H9 (cell line): ENCODE measurements at regions not wholly inside any gene's neighbourhood (a gene's known extent, or its start where the extent isn't known, plus 50 kb on each side); places are given as distances from the start of the nearest gene placed in this dataset.

Source experiments
- DNase-seq: peaks from one replicate; pipeline ENCODE4 v3.0.0-alpha.2; 2017
- H2AFZ ChIP-seq: one replicate; pipeline ENCODE4 v1.6.1; 2013; ENCODE audit warnings: mild to moderate bottlenecking, low read length, control low read depth, moderate library complexity
- H2AK5ac ChIP-seq: 2 replicates; pipeline ENCODE4 v1.6.1; 2013; ENCODE audit warnings: low read length, control low read depth, mixed read lengths; ENCODE audit not compliant: insufficient read length
- H2BK120ac ChIP-seq: one replicate; pipeline ENCODE4 v1.6.1; 2013; ENCODE audit warnings: low read depth, mild to moderate bottlenecking, low read length, control low read depth, inconsistent platforms; ENCODE audit not compliant: poor library complexity, severe bottlenecking
- H2BK12ac ChIP-seq: 2 replicates; pipeline ENCODE4 v1.6.1; 2013; ENCODE audit warnings: low read length, control low read depth, mixed read lengths, low read depth; ENCODE audit not compliant: insufficient read length
- H2BK15ac ChIP-seq: 2 replicates; pipeline ENCODE4 v1.6.1; 2013; ENCODE audit warnings: low read depth, low read length, control low read depth
- H2BK20ac ChIP-seq: one replicate; pipeline ENCODE4 v1.6.1; 2013; ENCODE audit warnings: low read depth, mild to moderate bottlenecking, low read length, control low read depth, inconsistent platforms; ENCODE audit not compliant: poor library complexity, severe bottlenecking
- H2BK5ac ChIP-seq: 2 replicates; pipeline ENCODE4 v1.6.1; 2013; ENCODE audit warnings: low read length, control low read depth, mixed read lengths; ENCODE audit not compliant: insufficient read length
- H3K14ac ChIP-seq: 2 replicates; pipeline ENCODE4 v1.6.1; 2013; ENCODE audit warnings: low read length, control low read depth; ENCODE audit not compliant: insufficient read depth
- H3K18ac ChIP-seq: 2 replicates; pipeline ENCODE4 v1.6.1; 2013; ENCODE audit warnings: low read depth, mild to moderate bottlenecking, mixed read lengths, low read length, control low read depth; ENCODE audit not compliant: insufficient read length
- H3K23ac ChIP-seq: 2 replicates; pipeline ENCODE4 v1.6.1; 2013; ENCODE audit warnings: low read length, control low read depth, mixed read lengths, low read depth; ENCODE audit not compliant: insufficient read length
- H3K23me2 ChIP-seq: 2 replicates; pipeline ENCODE4 v1.6.1; 2013; ENCODE audit warnings: low read depth, mild to moderate bottlenecking, mixed read lengths, low read length, control low read depth; ENCODE audit not compliant: insufficient read length, poor library complexity, severe bottlenecking
- H3K27ac ChIP-seq: 2 replicates; pipeline ENCODE4 v1.5.1; 2013; ENCODE audit warnings: low read length, control low read depth, mixed read lengths, low read depth; ENCODE audit not compliant: insufficient read length
- H3K27me3 ChIP-seq: 2 replicates; pipeline ENCODE4 v1.6.1; 2013; ENCODE audit warnings: low read length, control low read depth, inconsistent platforms; ENCODE audit not compliant: insufficient read depth
- H3K4ac ChIP-seq: 2 replicates; pipeline ENCODE4 v1.6.1; 2013; ENCODE audit warnings: low read depth, mild to moderate bottlenecking, control low read depth, inconsistent platforms, low read length, moderate library complexity
- H3K4me1 ChIP-seq: 2 replicates; pipeline ENCODE4 v1.6.1; 2013; ENCODE audit warnings: low read length, control low read depth, inconsistent platforms; ENCODE audit not compliant: insufficient read depth
- H3K4me2 ChIP-seq: 2 replicates; pipeline ENCODE4 v1.6.1; 2013; ENCODE audit warnings: low read length, control low read depth, mixed read lengths; ENCODE audit not compliant: insufficient read length, insufficient read depth
- H3K56ac ChIP-seq: 2 replicates; pipeline ENCODE4 v1.6.1; 2013; ENCODE audit warnings: low read depth, mild to moderate bottlenecking, mixed read lengths, low read length, control low read depth; ENCODE audit not compliant: insufficient read length
- H3K79me1 ChIP-seq: 2 replicates; pipeline ENCODE4 v1.6.1; 2013; ENCODE audit warnings: low read depth, mild to moderate bottlenecking, moderate library complexity, low read length, control low read depth, inconsistent platforms; ENCODE audit not compliant: insufficient read depth, poor library complexity, severe bottlenecking
- H3K79me2 ChIP-seq: 2 replicates; pipeline ENCODE4 v1.6.1; 2013; ENCODE audit warnings: low read length, control low read depth, inconsistent platforms; ENCODE audit not compliant: insufficient read depth
- H3K9ac ChIP-seq: 2 replicates; pipeline ENCODE4 v1.6.1; 2013; ENCODE audit warnings: low read length, control low read depth, mixed read lengths; ENCODE audit not compliant: insufficient read length; ENCODE audit errors: extremely low read depth
- H3K9me3 ChIP-seq: one replicate; pipeline ENCODE4 v1.6.1; 2013; ENCODE audit warnings: low read depth, low read length, inconsistent platforms; ENCODE audit not compliant: control insufficient read depth
- H3T11ph ChIP-seq: one replicate; pipeline ENCODE4 v1.6.1; 2013; ENCODE audit warnings: mild to moderate bottlenecking, low read length, control low read depth, inconsistent platforms
- H4K20me1 ChIP-seq: one replicate; pipeline ENCODE4 v1.6.1; 2013; ENCODE audit not compliant: control insufficient read depth, insufficient read length, insufficient read depth
- H4K5ac ChIP-seq: 2 replicates; pipeline ENCODE4 v1.6.1; 2013; ENCODE audit warnings: low read depth, mild to moderate bottlenecking, mixed read lengths, low read length, control low read depth; ENCODE audit not compliant: insufficient read length
- H4K8ac ChIP-seq: replicated peaks from 2 replicates; pipeline ENCODE4 v1.6.1; 2013; ENCODE audit warnings: low read length, control low read depth, mixed read lengths, low read depth; ENCODE audit not compliant: insufficient read length
- H4K91ac ChIP-seq: 2 replicates; pipeline ENCODE4 v1.6.1; 2013; ENCODE audit warnings: low read depth, mild to moderate bottlenecking, moderate library complexity, mixed read lengths, low read length, control low read depth; ENCODE audit not compliant: insufficient read length
- H3K27ac Mint-ChIP-seq, 3 experiments: 2 replicates in 2 of 3; 3 replicates in 1 of 3; pipeline ENCODE4 v1.8.0; 2020 to 2021; ENCODE audit warnings: mixed read lengths in 3 of 3, mild to moderate bottlenecking in 1 of 3, moderate library complexity in 1 of 3
- H3K27me3 Mint-ChIP-seq: 2 replicates; pipeline ENCODE4 v1.8.0; 2021; ENCODE audit warnings: low read depth, mild to moderate bottlenecking, moderate library complexity, mixed read lengths
- H3K36me3 Mint-ChIP-seq, 3 experiments: 2 replicates in 2 of 3; 3 replicates in 1 of 3; pipeline ENCODE4 v1.8.0; 2020 to 2021; ENCODE audit warnings: low read depth in 3 of 3, mixed read lengths in 3 of 3; ENCODE audit not compliant: insufficient read depth in 1 of 3
- H3K4me1 Mint-ChIP-seq, 2 experiments: 2 replicates each; pipeline ENCODE4 v1.8.0; 2020; ENCODE audit warnings: mixed read lengths in 2 of 2
- H3K4me3 Mint-ChIP-seq, 2 experiments: 2 replicates in 1 of 2; 3 replicates in 1 of 2; pipeline ENCODE4 v1.8.0; 2020 to 2021; ENCODE audit warnings: mild to moderate bottlenecking in 2 of 2, mixed read lengths in 2 of 2, moderate library complexity in 1 of 2
- H3K9me3 Mint-ChIP-seq, 2 experiments: 2 replicates in 1 of 2; 3 replicates in 1 of 2; pipeline ENCODE4 v1.8.0; 2020; ENCODE audit warnings: mild to moderate bottlenecking in 2 of 2, mixed read lengths in 2 of 2, moderate library complexity in 1 of 2
- CTCF ChIP-seq: fragments of 200-600 bp; sonication (generic); conservative IDR thresholded peaks from 3 replicates; pipeline ENCODE4 v1.8.0; 2021; ENCODE audit warnings: antibody characterized with exemption, mild to moderate bottlenecking
- WGBS: extraction: QIAGEN DNeasy Blood & Tissue Kit; methylation state at CpG from one replicate; pipeline ENCODE4 v1.1.7; 2013; ENCODE audit warnings: missing lambda C conversion rate, low lambda C conversion rate, mixed read lengths; ENCODE audit not compliant: insufficient read length; ENCODE audit errors: extremely low coverage; 5-methylcytosine and 5-hydroxymethylcytosine counted together

- Histone ChIP-seq H3T11ph (no peak overlapping the region), H3K23me2 (no peaks in the 10 kb centered on the region), H3K14ac (no peak overlapping the region), H2AK5ac (no peak overlapping the region), H2BK5ac (no peak overlapping the region), H3K4me2 (no peak overlapping the region), H3K27me3 (no peaks in the 10 kb centered on the region), H2BK12ac (no peak overlapping the region), H4K20me1 (no peaks in the 10 kb centered on the region), H3K27ac (no peak overlapping the region), H3K79me2 (no peaks in the 10 kb centered on the region), H3K9ac (no peak overlapping the region), H3K18ac (no peak overlapping the region), H2BK15ac (no peak overlapping the region), H4K91ac (no peak overlapping the region), H3K79me1 (no peaks in the 10 kb centered on the region), H3K4me1 (no peaks in the 10 kb centered on the region), H2BK20ac (no peak overlapping the region), H2AFZ (no peak overlapping the region), H4K8ac (no peak overlapping the region), H4K5ac (no peak overlapping the region), H3K9me3 (no peaks in the 10 kb centered on the region), H3K4ac (no peak overlapping the region), H3K56ac (no peak overlapping the region), H2BK120ac (no peak overlapping the region), H3K23ac (no peak overlapping the region)
- Mint-ChIP-seq H3K27ac (no peak overlapping the region), H3K9me3 (no peaks in the 10 kb centered on the region; a peak in 1 of 5 replicates), H3K36me3 (no peaks in the 10 kb centered on the region), H3K4me3 (no peak overlapping the region), H3K4me1 (peaks cover 3 to 4% of the 10 kb centered on the region in 2 experiments), H3K27me3 (no peaks in the 10 kb centered on the region)
- TF ChIP-seq CTCF = no peak
- WGBS = no CpG with 5 or more reads among the region's 1 CpG
- no peak for DNase-seq
Measured at GRCh38 chr18:41734917-41735316, 220.1 kb upstream of the PIK3C3 start.
